Stimulated activated CD4-positive, alpha-beta T cell treated with anti-CD3 and anti-CD28 coated beads, Interleukin-2, amount 100 ng/mL, for 24 hours (primary cell): ENCODE measurements at regions not wholly inside any gene's neighbourhood (a gene's known extent, or its start where the extent isn't known, plus 50 kb on each side); places are given as distances from the start of the nearest gene placed in this dataset.

Source experiments
- DNase-seq, 2 donors: peaks; one replicate each; pipeline ENCODE4 v3.0.0-alpha.2; 2020

GRCh38 chr21:15327637-15328265, 263.0 kb upstream of the NRIP1 start:
- no peak for DNase-seq

- DNase-seq = no peak
These were observed 264.4 kb upstream of the NRIP1 start for GRCh38 chr21:15329191-15329590.

GRCh38 chr21:15330872-15331271, 266.1 kb upstream of the NRIP1 start:
- DNase-seq = no peak

DNA sequence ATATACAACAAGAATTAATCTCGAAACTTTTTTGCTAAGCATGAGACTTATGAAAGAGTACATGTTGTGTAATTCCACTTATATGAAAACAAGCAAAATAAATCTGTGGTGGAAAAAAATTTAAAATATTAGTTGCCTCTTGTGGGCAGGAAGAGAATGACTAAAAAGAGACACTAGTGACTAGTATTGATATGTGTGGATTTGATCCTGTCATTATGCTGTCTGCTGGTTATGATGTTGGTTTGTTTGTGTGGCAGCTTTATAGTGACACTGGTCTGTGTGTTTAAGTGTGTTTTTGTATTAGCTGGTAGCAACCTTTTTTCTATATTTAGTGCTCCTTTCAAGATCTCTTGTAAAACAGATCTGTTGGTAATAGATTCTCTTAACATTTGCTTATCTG, 267.8 kb upstream of the NRIP1 start:
- no peak for DNase-seq

GRCh38 chr21:15333136-15333710, 268.4 kb upstream of the NRIP1 start:
- DNase-seq = no peak

DNA sequence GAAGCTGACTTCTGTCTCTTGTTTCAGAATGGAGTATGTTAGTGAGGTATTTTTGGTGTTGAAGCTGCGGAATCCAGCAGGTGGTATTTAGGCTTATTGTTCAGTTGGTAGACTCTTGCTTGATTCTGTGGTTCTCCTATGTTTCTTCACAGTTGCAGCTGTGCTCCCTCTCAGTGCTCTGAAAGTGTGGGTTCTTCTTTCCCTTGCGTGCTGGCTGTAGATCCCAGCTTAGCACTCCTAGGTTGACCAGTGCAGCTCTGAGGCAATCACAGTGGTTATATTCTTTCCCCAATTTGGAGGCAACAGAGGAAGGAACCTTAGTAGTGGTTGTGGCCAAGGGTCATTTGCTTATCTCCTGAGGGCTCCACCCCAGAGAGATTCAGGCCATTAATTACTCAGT, 269.2 kb upstream of the NRIP1 start:
- no peak for DNase-seq

DNA sequence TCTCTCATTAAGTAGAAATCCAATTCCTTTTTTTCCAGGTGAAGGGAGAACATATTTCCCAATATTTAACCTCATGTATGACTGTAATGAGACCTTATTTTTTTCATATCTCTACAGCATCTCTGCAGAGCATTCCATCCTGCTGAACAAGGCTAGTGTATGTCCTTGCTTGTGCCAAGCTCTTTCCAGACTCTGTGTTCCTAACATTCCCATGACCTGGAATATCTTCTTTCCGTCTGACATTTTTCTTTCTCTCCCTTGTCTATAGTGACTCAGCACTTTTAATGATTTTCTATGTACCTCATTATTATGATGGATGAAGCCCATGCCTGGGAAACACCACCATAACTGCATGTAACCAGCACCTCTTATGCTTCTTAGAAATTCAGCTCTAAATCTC, 278.3 kb upstream of the NRIP1 start:
- no peak for DNase-seq

DNA sequence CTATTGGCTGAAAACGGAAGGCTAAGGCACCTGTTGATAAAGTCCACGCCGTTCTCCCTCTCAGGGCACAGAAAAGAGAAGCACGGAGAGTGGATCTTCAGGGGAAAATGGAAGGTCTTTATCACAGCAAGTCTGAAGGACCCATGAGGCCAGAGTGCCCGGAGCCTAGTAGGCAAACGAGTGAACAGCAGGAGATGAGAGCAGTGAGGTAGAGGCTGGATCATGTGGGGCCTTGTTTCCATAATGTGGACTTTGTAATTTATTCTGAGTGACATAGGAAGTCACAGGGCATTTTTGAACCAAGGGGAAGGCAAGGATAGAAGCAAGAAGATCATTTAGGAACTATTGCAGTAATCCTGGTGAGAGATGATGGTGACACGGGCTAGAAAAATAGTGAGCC, 287.2 kb upstream of the NRIP1 start:
- no peak for DNase-seq

GRCh38 chr21:15353546-15353945, 288.7 kb upstream of the NRIP1 start:
- no peak for DNase-seq

DNA sequence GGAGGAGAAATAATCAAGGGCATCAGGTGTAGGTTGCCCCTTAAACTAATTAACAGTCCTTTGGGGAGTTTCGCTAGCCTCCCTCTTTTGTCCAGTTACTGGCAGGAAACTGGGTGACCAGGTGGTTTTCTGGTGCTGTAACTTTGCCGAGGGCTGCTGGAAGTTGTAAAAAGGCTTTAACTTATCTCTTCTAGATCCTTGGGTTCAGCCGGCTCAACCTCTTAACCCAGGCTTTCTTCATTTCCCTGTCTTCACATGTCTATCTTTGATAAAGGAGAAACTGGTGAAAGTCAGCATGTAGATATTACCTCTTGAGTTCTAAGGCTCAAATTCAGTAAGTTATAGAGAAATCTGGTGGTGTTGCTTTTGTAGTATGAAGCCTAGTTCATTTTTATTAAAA, 289.7 kb upstream of the NRIP1 start:
- DNase-seq = no peak

DNA sequence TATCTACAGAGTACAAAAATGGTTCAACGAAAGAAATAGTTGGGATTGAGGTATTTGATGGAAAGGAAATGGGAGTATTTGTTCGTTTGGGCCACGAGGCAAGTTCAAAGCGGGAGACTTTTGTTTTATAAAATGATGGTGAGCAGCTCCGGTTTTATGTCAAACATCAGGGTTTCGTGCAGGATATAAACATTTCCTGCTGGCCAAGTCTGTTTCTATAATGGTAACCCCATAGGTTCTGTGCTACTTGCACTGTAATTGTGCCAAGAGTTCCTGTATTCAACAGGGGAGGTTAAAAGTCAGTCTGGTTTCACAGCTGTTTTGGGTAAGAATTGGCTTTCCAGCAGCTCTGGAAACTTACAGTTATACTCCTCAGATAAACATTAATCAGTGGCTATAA, 290.3 kb upstream of the NRIP1 start:
- no peak for DNase-seq

- no peak for DNase-seq
These were observed 294.5 kb upstream of the NRIP1 start for GRCh38 chr21:15359251-15359650.

DNA sequence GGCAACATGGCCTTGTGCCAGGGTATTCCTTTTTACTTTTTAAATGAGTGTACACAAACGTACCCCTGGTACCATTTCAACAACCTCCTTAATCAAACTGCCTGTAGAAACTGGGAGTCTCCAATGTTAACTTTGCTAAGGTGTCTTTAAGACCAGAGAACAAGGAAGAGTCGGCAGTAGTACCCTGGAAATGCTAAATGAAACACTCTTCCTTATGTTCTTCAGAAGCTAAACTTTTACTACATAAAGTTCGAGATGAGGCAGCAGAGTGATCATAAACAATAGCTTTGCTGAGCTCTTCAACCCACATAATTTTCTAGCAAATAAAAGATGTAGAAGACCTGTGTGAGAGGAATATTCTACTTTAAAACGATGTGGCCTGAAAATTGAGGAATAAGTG, 297.7 kb upstream of the NRIP1 start:
- DNase-seq = no peak

- DNase-seq = no peak
These were observed 299.1 kb upstream of the NRIP1 start for GRCh38 chr21:15363921-15364320.

- DNase-seq = no peak
These were observed 301.1 kb upstream of the NRIP1 start for GRCh38 chr21:15365751-15366392.

DNA sequence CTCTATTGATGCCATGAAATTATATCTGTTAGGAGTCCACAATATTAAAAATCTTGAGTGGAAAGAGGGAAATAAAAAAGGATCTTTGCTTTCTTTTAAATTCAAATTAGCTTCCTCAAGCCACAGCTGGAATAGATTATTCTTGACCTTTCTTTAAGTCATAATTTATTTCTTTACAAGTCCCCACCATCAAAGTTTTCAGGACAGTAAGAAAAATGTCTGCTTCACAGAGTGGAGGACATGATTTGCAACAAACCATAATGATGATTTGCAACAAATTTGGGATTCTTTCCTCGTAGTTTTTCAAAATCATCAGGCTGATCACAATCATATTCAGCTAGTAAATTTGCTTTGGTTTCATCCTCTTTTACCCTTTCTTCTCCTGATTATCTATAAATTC, 301.8 kb upstream of the NRIP1 start:
- no peak for DNase-seq

- DNase-seq = no peak
These were observed 302.3 kb upstream of the NRIP1 start for GRCh38 chr21:15367061-15367626.

- DNase-seq = no peak
These were observed 305.7 kb upstream of the NRIP1 start for GRCh38 chr21:15370462-15370975.

DNA sequence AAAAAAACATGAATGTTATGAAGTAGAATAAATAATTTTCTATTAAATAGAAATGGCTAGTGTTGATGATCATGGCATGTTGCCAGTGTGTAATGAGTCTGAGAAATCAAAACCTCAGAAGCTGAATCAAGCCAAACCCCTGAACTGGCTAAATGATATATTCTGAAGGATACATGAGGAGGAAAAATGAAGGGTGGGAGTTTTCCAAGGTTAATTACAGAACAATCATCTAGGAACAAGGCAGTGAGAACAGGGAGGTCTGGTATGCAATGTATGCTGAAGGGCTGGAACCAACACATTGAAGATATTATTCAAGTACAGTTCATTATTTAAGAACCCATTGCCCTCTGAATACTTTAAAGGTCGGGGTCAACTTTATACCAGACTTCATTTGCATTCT, 309.1 kb upstream of the NRIP1 start:
- no peak for DNase-seq

- DNase-seq = no peak
These were observed 315.0 kb upstream of the NRIP1 start for GRCh38 chr21:15379776-15380175.

DNA sequence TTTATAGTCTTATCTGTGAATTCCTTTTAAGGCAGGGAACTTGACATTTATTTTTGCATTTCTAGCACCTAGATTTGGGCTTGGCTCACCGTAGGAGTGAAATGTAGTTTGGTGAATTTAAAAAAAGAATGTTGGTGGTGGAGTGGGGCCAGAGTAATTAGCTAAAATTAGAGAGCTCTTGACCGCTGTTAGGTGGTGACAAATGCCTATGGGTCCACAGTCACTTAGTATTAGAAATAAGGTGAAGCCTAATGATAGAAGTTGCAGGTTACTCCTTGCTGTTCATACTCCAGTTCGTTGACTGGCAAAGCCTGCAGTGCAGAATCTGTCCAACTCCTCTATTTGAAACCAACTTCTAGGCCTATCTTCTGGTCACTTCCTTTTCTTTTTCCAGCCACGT, 318.8 kb upstream of the NRIP1 start:
- DNase-seq = no peak

DNA sequence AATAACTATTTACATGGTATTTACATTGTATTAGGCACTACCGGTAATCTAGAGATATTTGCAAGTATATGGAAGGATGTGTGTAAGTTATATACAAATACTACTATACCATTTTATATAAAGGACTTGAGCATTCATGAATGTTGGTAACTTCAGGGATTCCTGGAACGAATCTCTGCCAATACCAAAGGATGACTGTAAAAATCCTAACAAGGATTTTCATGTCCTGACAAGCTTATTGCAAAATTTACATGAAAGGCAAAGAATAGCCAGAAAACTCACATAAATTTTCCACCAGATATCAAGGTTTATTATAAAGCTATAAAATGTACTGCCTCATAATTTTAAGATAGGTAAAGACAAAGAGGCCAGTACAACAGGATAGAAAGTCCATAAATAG, 325.2 kb upstream of the NRIP1 start:
- DNase-seq = no peak

DNA sequence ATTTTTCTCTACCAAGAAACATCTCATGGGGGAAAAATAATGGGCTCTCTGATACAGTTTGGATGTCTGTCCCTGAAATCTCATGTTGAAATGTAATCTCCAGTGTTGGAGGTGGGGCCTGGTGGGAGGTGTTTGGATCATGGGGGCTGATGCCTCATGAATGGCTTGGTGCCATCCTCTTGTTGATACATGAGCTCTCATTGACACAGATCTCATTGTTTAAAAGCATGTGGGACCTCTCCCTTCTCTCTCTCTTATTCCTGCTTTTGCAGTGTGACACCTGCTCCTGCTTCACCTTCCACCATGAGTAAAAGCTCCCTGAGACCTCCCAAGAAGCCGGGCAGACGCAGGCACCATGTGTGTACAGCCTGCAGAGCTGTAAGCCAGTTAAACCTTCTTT, 332.5 kb upstream of the NRIP1 start:
- DNase-seq = no peak

DNA sequence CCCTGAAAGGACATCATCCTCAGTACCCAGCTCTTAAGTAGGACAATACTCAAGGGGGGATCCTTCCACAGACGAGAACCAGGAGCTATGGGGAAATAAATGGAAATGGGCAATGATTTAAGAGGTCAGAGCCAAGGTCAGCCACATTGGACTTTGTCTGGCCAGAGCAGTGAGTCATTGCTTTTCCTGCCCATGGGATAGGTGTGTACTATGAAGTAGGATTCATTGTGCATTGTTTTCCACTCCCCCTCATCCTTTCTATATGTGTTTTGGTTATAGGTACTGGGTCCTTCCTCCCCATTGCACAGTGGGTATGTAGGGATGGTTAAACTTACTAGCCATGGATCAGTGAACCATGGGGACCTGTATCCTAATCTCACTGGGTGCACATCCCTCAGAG, 328.9 kb upstream of the USP25 start:
- no peak for DNase-seq
